Stimulated activated CD8-positive, alpha-beta memory T cell treated with anti-CD3 and anti-CD28 coated beads, Interleukin-7, amount 100 ng/mL, for 48 hours (primary cell): ENCODE measurements at regions not wholly inside any gene's neighbourhood (a gene's known extent, or its start where the extent isn't known, plus 50 kb on each side); places are given as distances from the start of the nearest gene placed in this dataset.

Experiments used
- DNase-seq, 2 donors: peaks; one replicate each; pipeline ENCODE4 v3.0.0-alpha.2; 2020; ENCODE audit warnings: low read depth in 1 of 2; ENCODE audit errors: extremely low read depth in 1 of 2

- no peak for DNase-seq
These were observed 258.8 kb downstream of the PLPP3 start for GRCh38 chr1:56320464-56321149.

DNA sequence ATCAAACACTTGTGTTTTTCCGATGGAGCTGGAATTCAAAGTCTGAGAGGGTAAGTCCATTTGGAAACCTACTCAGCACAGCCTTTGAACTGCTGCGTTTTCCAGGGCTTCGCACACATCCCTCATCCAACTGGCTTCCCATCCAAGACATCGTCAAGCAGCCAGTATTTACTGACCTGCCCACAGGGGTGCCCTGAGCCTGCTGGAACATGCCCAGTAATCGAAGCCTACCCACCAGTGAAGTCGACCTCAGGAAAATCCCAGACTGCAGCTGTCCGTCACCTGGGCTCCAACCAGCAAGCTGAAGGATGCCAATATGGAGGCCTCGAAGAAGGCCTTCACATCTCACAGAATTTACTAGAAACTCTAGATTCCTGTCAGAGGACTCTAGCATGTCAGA is 261.6 kb downstream of the PLPP3 start:
- DNase-seq = no peak

DNA sequence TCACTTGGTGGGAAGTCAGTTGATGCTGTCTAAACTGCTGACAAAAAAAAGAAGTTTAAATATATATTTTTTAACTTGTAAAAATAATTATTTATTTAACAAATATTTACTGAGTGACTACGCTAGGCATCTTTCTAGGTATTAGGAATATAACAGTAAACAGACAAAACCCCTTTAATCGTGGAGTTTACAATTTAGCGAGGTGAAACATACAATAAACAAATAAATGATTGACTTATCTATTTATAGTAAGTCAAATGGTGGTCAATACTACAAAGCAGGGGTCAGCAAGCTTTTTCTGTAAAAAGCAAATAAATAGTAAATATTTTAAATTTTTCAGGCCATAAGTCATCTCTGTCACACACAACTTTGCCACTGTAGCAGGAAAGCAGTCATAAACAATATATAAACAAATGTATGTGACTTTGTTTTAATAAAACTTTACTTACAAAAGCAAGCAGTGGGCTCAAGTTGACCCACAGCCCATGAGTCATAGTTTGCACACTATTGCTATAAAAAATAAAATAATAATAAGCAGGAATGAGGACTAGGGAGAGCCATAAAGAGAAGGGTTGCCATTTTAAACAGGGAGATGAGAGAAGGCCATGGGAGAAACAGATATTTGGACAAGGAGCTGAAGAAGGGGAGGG is 263.9 kb downstream of the PLPP3 start:
- DNase-seq = no peak

DNA sequence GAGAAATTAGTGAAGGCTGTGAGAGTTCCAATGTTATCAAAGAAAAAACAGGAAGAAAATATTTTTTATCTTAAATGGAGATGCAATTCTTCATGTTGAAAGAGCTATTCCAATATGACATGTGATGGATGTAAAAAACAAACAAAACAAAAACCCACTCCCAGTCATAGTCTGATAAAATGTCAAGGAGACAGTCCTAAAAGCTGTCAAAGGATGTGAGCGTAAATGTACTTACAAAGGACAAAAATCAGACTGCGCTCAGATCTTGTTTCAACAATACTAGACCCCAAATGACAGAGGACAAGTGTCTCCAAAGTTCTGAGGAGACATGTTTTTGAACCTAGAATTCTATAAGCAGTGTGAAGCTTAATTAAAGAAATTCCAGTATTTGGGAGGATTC is 265.8 kb downstream of the PLPP3 start:
- DNase-seq = no peak

- no peak for DNase-seq
These were observed 267.6 kb downstream of the PLPP3 start for GRCh38 chr1:56311766-56312165.

DNA sequence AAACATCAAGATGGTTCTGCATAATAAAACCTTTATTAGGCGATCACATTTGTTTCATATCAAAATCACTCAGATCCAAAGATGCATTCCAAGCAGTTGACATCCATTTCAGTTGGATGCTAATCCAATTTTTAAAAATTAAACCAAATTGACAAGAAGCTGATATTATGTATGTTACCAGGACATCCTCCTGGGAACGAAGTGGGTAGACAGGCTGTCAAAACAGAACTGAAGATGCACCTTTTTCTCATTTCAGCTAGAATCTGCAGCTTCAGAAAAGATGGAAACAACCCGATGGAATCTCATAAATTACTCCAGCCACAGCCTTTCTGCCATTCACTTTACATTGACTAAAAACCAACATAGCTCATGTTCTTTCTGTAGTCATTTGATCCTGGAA is 268.4 kb downstream of the PLPP3 start:
- no peak for DNase-seq

DNA sequence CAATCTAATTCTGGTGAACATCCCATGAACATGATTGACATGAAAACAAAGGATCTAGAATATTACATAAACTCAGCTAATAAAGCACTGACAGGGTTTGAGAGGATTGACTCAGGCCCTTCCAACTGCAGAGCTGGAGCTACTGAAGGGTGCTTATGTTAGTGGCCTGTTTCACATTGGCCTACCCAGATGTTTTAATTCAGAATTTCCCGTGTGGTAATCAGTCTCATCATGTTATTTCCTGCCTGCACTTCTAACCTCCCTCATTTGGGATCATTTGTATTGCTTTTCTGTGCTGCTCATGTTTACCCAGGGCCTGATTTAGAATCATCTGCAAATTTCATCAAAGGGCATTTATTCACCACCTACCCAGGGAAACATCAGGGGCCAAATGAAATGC is 270.3 kb downstream of the PLPP3 start:
- DNase-seq = no peak

- no peak for DNase-seq
These were observed 274.4 kb downstream of the PLPP3 start for GRCh38 chr1:56304975-56305374.

- DNase-seq = no peak
These were observed 275.6 kb downstream of the PLPP3 start for GRCh38 chr1:56303805-56304204.

- DNase-seq = no peak
These were observed 276.5 kb downstream of the PLPP3 start for GRCh38 chr1:56302878-56303277.

DNA sequence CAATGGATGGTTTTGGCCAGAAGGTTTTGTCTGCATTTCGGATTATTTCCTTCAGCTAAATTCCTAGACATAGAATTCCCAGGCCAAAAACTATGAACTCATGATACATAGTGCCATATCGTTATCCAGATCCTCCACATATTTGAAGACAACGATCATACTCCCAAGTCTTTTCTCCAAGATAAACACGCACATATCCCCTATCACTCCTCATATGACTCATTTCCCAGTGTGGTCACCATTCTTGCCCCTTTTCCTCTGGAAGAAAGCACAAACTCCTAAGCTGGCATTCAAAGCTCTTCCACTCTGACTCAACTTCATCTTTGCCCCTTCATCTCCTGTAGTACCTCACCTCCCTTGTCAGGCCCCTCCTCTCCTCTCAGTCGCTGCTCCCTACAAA is 277.6 kb downstream of the PLPP3 start:
- no peak for DNase-seq

- DNase-seq = no peak
These were observed 278.5 kb downstream of the PLPP3 start for GRCh38 chr1:56300836-56301235.

DNA sequence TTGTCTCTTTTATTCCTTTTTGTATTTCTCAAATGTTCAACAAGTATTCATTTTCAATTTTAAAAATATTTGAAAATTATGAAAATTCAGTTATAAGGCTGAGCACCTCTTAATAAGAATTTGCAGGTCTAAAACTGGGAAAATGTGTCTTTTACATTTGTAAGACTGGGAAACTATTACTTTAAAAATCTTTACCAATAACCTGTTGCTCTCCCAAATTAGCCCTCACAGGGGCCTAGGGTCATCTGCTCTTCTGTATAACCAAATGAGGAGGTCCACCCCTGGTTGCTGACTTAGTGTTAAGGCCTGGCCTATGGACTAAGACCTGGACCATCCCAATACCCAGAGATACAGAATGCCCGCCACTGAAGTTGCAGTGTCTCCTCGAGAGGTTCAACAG is 280.5 kb downstream of the PLPP3 start:
- DNase-seq = no peak

- no peak for DNase-seq
These were observed 281.5 kb downstream of the PLPP3 start for GRCh38 chr1:56297904-56298303.

DNA sequence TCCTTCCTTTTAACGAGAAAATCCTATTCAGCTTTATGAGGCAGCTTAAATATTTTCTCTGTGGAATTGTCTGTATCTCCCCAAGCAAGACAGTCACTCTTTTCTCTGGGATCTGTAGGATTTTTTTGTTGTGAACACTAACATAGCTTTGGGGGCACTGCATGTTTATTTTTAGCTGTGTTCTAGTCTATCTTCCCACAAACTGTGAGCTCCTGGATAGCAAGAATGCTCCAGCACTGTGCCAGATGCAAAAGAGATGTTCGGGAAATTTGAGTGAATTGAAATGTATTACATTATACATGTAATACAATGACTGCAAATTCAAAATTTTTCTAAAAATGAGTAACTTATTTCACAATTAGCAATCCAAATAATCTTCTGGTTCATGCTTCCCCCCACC is 282.2 kb downstream of the PLPP3 start:
- no peak for DNase-seq

DNA sequence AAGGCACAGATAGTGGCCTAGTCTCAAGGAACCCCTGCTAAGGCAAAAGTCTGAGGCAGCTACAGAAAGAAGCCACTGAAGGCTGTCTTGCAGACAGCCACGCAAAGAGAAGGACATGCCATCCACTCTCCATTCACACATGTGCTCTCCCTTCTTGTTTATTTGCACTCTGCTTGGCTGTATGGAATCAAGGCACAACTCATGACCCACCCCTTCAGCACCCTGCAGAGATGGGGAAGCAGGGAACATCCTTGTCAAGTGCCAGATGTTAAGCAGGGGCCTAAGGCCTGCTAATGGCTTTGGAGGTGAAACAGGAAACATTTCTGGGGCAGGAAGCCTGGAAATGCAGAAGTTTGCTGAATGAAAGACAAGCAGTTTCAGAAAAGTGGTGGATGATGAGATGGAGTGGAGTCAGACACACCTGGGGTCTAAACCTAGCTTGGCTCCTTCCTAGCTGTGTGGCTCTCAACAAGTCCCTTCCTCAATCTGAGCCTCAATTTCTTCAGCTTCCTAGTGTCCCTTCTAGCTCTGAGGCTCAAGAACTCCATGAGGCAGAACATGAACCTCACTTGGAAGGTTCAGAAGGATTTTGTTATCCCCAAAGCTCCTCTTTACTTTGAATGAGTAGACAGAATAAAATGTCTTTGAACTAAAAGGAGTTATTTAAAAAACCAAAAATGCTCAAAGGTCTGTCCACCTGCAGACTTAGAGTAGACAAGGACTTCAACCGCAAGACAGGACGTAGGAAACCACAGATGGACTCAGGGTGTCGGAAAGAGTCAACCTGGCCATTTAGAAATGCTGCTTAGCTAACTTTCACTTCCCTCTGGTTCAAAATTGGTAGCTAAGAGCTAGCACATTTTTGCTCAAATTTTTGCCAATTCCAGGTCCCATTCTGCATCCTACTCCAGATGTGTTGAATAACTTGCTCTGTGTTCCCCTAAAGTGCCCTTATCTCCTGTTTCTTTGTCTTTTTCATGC is 283.1 kb downstream of the PLPP3 start:
- DNase-seq = no peak

DNA sequence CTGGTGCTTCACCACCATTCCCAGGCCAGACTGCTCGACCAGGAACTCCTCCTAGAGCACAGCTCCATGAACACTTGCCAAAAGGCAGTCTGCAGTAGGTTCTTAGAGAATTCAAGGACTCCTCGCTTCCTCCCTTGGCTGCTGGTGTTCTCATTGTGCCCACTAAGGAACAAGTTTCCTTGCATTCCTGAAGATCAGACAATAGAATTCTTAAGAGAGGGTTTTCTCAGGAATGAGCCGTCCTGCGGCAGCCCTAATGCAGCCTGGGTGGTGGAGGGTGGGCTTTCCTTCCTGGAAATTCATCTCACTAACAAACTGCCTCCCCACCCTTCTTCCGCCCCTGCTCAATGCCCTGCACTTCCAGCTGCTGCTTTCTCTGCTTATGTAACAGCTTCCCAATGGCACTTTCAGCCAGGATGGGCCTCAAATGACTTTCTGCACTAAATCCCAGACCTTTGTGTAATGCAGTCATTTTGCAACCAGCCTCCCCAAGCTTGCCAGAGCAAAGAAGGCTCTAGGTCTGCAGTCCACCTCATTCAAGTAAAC is 287.9 kb downstream of the PLPP3 start:
- DNase-seq = no peak

GRCh38 chr1:56289260-56289659 is 290.1 kb downstream of the PLPP3 start:
- no peak for DNase-seq

GRCh38 chr1:56287721-56288120 is 291.6 kb downstream of the PLPP3 start:
- DNase-seq = no peak

DNA sequence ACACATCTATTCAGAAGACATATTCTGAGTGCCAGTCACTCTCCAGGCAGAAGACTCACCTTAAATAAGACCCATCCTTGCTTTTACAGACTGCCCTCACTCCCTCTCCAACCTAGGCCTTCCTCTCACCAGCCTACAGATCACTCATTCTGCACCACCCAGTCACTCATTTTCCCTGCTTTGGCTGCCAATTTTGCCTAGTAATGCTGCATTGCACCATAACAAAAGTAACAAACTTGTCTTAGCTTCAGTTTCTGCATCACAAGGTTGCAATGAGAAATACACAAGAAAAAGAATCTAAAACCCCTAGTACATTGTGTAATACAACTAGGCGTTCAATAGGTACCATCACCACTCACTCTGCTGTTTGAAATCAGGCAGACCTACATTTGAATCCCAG is 292.4 kb downstream of the PLPP3 start:
- no peak for DNase-seq

GRCh38 chr1:56286506-56286905 is 292.9 kb downstream of the PLPP3 start:
- DNase-seq = no peak
